Endothelial cell of umbilical vein (primary cell): ENCODE measurements at regions not wholly inside any gene's neighbourhood (a gene's known extent, or its start where the extent isn't known, plus 50 kb on each side); places are given as distances from the start of the nearest gene placed in this dataset.

Experiments used
- BruUV-seq: library from RNA; stranded (reverse); fragments of 400-500 nt; replicated peaks from 2 replicates; lab custom pipeline; 2021; lab: Mats Ljungman, UMichigan
- CTCF ChIA-PET: fragments of 300-600, 350-600 bp; sonication (Branson Sonifier 250); formaldehyde crosslinking; loops from one replicate; lab custom pipeline; 2021; ENCODE audit warnings: antibody characterized with exemption, inconsistent platforms; lab: Charles Lee
- POLR2A ChIA-PET: fragments of 300-600, 350-600 bp; sonication (Branson Sonifier 250); formaldehyde crosslinking; loops from one replicate; lab custom pipeline; 2021; ENCODE audit warnings: antibody characterized with exemption, inconsistent platforms; lab: Charles Lee
- DNase-seq: peaks from one replicate; pipeline ENCODE4 v3.0.0-alpha.2; 2011; ENCODE audit warnings: low read depth, low spot score
- FAIRE-seq: peaks from 2 replicates; lab custom pipeline; 2011; peaks lifted over from hg19 to GRCh38; lab: Jason Lieb, UNC
- H2AFZ ChIP-seq: 2 replicates; pipeline ENCODE4 v1.6.0; 2012; ENCODE audit warnings: low read depth, low read length, control low read depth, inconsistent platforms
- H3K27ac ChIP-seq: 2 replicates; pipeline ENCODE4 v1.5.1; 2011; ENCODE audit warnings: low read depth, mild to moderate bottlenecking, control low read depth, low read length, moderate library complexity; ENCODE audit not compliant: insufficient read depth
- H3K27me3 ChIP-seq, 2 experiments: 2 replicates each; pipeline versions ENCODE4 v1.6.0 to v1.6.1; 2011; ENCODE audit warnings: low read length in 2 of 2, mixed read lengths in 1 of 2; ENCODE audit not compliant: control insufficient read depth in 2 of 2, insufficient read depth in 2 of 2
- H3K36me3 ChIP-seq, 2 experiments: 2 replicates in 1 of 2; 3 replicates in 1 of 2; pipeline ENCODE4 v1.5.1; 2011; ENCODE audit warnings: low read length in 2 of 2, mild to moderate bottlenecking in 1 of 2, moderate library complexity in 1 of 2; ENCODE audit not compliant: control insufficient read depth in 2 of 2, insufficient read depth in 2 of 2; ENCODE audit errors: extremely low read depth in 1 of 2
- H3K4me1 ChIP-seq: 3 replicates; pipeline ENCODE4 v1.5.1; 2011; ENCODE audit warnings: mild to moderate bottlenecking, low read length; ENCODE audit not compliant: control insufficient read depth, insufficient read depth; ENCODE audit errors: extremely low read depth
- H3K4me2 ChIP-seq: 2 replicates; pipeline ENCODE4 v1.6.1; 2011; ENCODE audit warnings: low read length, control low read depth, mixed read lengths; ENCODE audit not compliant: insufficient read depth
- H3K4me3 ChIP-seq, 3 experiments: fragments of 200-600 bp in 1 of 3; sonication (generic), shearing (Covaris generic) in 1 of 3; replicated peaks in 1 of 3; 2 replicates each; pipeline ENCODE4 v1.5.1; 2011 to 2016; ENCODE audit warnings: control low read depth in 3 of 3, low read length in 3 of 3, mild to moderate bottlenecking in 2 of 3, inconsistent platforms in 1 of 3, low read depth in 1 of 3, moderate library complexity in 1 of 3; ENCODE audit not compliant: insufficient read depth in 1 of 3
- H3K79me2 ChIP-seq: 2 replicates; pipeline ENCODE4 v1.6.0; 2012; ENCODE audit warnings: low read length, inconsistent platforms; ENCODE audit not compliant: control insufficient read depth, insufficient read depth
- H3K9ac ChIP-seq: replicated peaks from 2 replicates; pipeline ENCODE3; 2011; ENCODE audit warnings: low read length, control low read depth; ENCODE audit not compliant: insufficient read depth; ENCODE audit errors: extremely low read depth
- H3K9me1 ChIP-seq: replicated peaks from 3 replicates; pipeline ENCODE4 v1.6.0; 2011; ENCODE audit warnings: mild to moderate bottlenecking, low read length; ENCODE audit not compliant: control insufficient read depth, insufficient read depth; ENCODE audit errors: extremely low read depth
- H3K9me3 ChIP-seq: replicated peaks from 2 replicates; pipeline ENCODE4 v1.5.1; 2012; ENCODE audit warnings: low read length, inconsistent platforms; ENCODE audit not compliant: control insufficient read depth, insufficient read depth
- H4K20me1 ChIP-seq: replicated peaks from 2 replicates; pipeline ENCODE3; 2011; ENCODE audit warnings: mild to moderate bottlenecking, low read length; ENCODE audit not compliant: control insufficient read depth, insufficient read depth; ENCODE audit errors: extremely low read depth
- CTCF ChIP-seq, 2 donors: IDR thresholded peaks; 1 replicate in 1 of 2; 2 replicates in 1 of 2; pipeline ENCODE4 v1.5.1; 2011; ENCODE audit warnings: low read length in 2 of 2, mild to moderate bottlenecking in 2 of 2, moderate library complexity in 2 of 2, control low read depth in 1 of 2, inconsistent platforms in 1 of 2, low read depth in 1 of 2; ENCODE audit not compliant: insufficient read depth in 1 of 2; ENCODE audit errors: extremely low read depth in 1 of 2
- EZH2 ChIP-seq: IDR thresholded peaks from 2 replicates; pipeline ENCODE4 v1.6.1; 2012; ENCODE audit warnings: borderline replicate concordance, low read depth, mild to moderate bottlenecking, moderate library complexity, low read length, inconsistent platforms; ENCODE audit not compliant: severe bottlenecking
- FOS ChIP-seq: IDR thresholded peaks from 2 replicates; pipeline ENCODE4 v1.6.1; 2011; ENCODE audit warnings: mild to moderate bottlenecking, low read length, moderate library complexity, borderline replicate concordance; ENCODE audit not compliant: insufficient read depth
- GATA2 ChIP-seq: IDR thresholded peaks from 2 replicates; pipeline ENCODE4 v1.7.0; 2011; ENCODE audit warnings: low read depth, mild to moderate bottlenecking, moderate library complexity, mixed read lengths, low read length; ENCODE audit not compliant: insufficient read length, insufficient read depth
- JUN ChIP-seq: IDR thresholded peaks from 2 replicates; pipeline ENCODE4 v1.6.1; 2011; ENCODE audit warnings: borderline replicate concordance, low read depth; ENCODE audit not compliant: insufficient read length, insufficient read depth
- MAX ChIP-seq: IDR thresholded peaks from 2 replicates; pipeline ENCODE4 v1.6.1; 2011; ENCODE audit not compliant: insufficient read depth, insufficient read length
- MYC ChIP-seq: IDR thresholded peaks from one replicate; pipeline ENCODE4 v1.6.1; 2011; ENCODE audit warnings: mild to moderate bottlenecking, low read depth, low read length
- POLR2A ChIP-seq: IDR thresholded peaks from 2 replicates; pipeline ENCODE4 v1.6.1; 2012; ENCODE audit warnings: low read depth, mild to moderate bottlenecking, control low read depth, low read length
- POLR2AphosphoS5 ChIP-seq: IDR thresholded peaks from 2 replicates; pipeline ENCODE4 v1.6.1; 2012; ENCODE audit warnings: low read depth, mild to moderate bottlenecking, control low read depth, low read length, moderate library complexity; ENCODE audit not compliant: insufficient read depth
- dilution Hi-C: fragments of 300-500 bp; cut with MboI; formaldehyde crosslinking; loops from one replicate; pipeline ENCODE4 v1.15.0; 2019; ENCODE audit warnings: low sequenced_read_pairs; ENCODE audit not compliant: extremely low pct_ligation_motif_present
- intact Hi-C: fragments of 100-400 bp; cut with micrococcal nuclease; formaldehyde crosslinking; loops from one replicate; pipeline ENCODE4 v1.10.0; 2022

GRCh38 chr12:40499856-40500255 is 192.4 kb upstream of the CNTN1 start:
- no peaks in the 10 kb centered on the region for H3K4me1 ChIP-seq
- no peak overlapping the region for H2AFZ ChIP-seq
- intact Hi-C loops (no loop called here), dilution Hi-C loops (no loop called here)
- no peaks in the 10 kb centered on the region for H3K79me2 ChIP-seq
- no peak overlapping the region for H3K4me2 ChIP-seq
- no peaks in the 10 kb centered on the region for H3K27me3 ChIP-seq
- no peaks in the 10 kb centered on the region for H3K9me3 ChIP-seq
- ChIA-PET CTCF (no interaction called here), POLR2A (no interaction called here)
- no peaks in the 10 kb centered on the region for H3K9me1 ChIP-seq
- no peak overlapping the region for H3K4me3 ChIP-seq
- FAIRE-seq = no peak
- BruUV-seq = no TSS peak
- TF ChIP-seq GATA2 = no peak
- TF ChIP-seq POLR2A = no peak
- TF ChIP-seq MAX = no peak
- no peak for TF ChIP-seq JUN
- no peak for TF ChIP-seq MYC
- TF ChIP-seq POLR2AphosphoS5 = no peak
- TF ChIP-seq EZH2 = no peak
- TF ChIP-seq FOS = no peak
- TF ChIP-seq CTCF (IDR thresholded peaks at IDR 0.05; ENCODE audit: extremely low read depth in 1 of 2, insufficient read depth in 1 of 2, low read depth in 1 of 2, low read length in 2 of 2) = no peak
- H4K20me1 ChIP-seq = no peaks in the 10 kb centered on the region
- no peaks in the 10 kb centered on the region for H3K36me3 ChIP-seq
- no peak for DNase-seq
- no peak overlapping the region for H3K9ac ChIP-seq
- H3K27ac ChIP-seq = no peak overlapping the region
